Activated CD4-positive, alpha-beta T cell treated with anti-CD3 and anti-CD28 coated beads, Interleukin-2, Interleukin-4, amounts not matched to agents 100 ng/mL and 50 ng/mL, durations not matched to agents 16 hours and 8 hours (primary cell): ENCODE measurements at regions not wholly inside any gene's neighbourhood (a gene's known extent, or its start where the extent isn't known, plus 50 kb on each side); places are given as distances from the start of the nearest gene placed in this dataset.

Source experiments
- DNase-seq: peaks from one replicate; pipeline ENCODE4 v3.0.0-alpha.2; 2020; ENCODE audit warnings: low spot score

GRCh38 chr1:191895049-191895448 is 263.2 kb upstream of the RGS18 start:
- no peak for DNase-seq

- DNase-seq: no peak
Observed at GRCh38 chr1:191895462-191896058, 262.7 kb upstream of the RGS18 start.

- no peak for DNase-seq
Observed at GRCh38 chr1:191897134-191897533, 261.1 kb upstream of the RGS18 start.

GRCh38 chr1:191901651-191902050 is 256.6 kb upstream of the RGS18 start:
- DNase-seq: no peak

- no peak for DNase-seq
Observed at GRCh38 chr1:191904991-191905390, 253.3 kb upstream of the RGS18 start.

GRCh38 chr1:191905781-191906180 is 252.5 kb upstream of the RGS18 start:
- no peak for DNase-seq

GRCh38 chr1:191907121-191907520 is 251.1 kb upstream of the RGS18 start:
- no peak for DNase-seq

GRCh38 chr1:191910245-191910644 is 248.0 kb upstream of the RGS18 start:
- DNase-seq: no peak

GRCh38 chr1:191912517-191912916 is 245.7 kb upstream of the RGS18 start:
- no peak for DNase-seq

GRCh38 chr1:191913260-191913977 is 244.8 kb upstream of the RGS18 start:
- no peak for DNase-seq

- DNase-seq: no peak
Observed at GRCh38 chr1:191929383-191929782, 228.9 kb upstream of the RGS18 start.

GRCh38 chr1:191943684-191944083 is 214.6 kb upstream of the RGS18 start:
- DNase-seq: no peak

- DNase-seq: no peak
Observed at GRCh38 chr1:191953526-191953925, 204.7 kb upstream of the RGS18 start.

GRCh38 chr1:191959856-191960255 is 198.4 kb upstream of the RGS18 start:
- no peak for DNase-seq

GRCh38 chr1:191963286-191963685 is 195.0 kb upstream of the RGS18 start:
- no peak for DNase-seq

GRCh38 chr1:191963781-191964455 is 194.3 kb upstream of the RGS18 start:
- no peak for DNase-seq

- DNase-seq: no peak
Observed at GRCh38 chr1:191969290-191969689, 189.0 kb upstream of the RGS18 start.

GRCh38 chr1:191970116-191970515 is 188.1 kb upstream of the RGS18 start:
- DNase-seq: no peak

GRCh38 chr1:191971447-191971846 is 186.8 kb upstream of the RGS18 start:
- DNase-seq: no peak

- DNase-seq: no peak
Observed at GRCh38 chr1:191974004-191974403, 184.3 kb upstream of the RGS18 start.

GRCh38 chr1:191977874-191978506 is 180.3 kb upstream of the RGS18 start:
- no peak for DNase-seq

GRCh38 chr1:191984856-191985255 is 173.4 kb upstream of the RGS18 start:
- no peak for DNase-seq

- no peak for DNase-seq
Observed at GRCh38 chr1:191992118-191992517, 166.1 kb upstream of the RGS18 start.
